ENCODE measurements at regions not wholly inside any gene's neighbourhood (a gene's known extent, or its start where the extent isn't known, plus 50 kb on each side); places are given as distances from the start of the nearest gene placed in this dataset.
"Not testable (repeated sequence)": the region's sequence is repeated elsewhere in the genome, so short reads cannot be mapped to it uniquely, and the experiment has no call there.

DNA sequence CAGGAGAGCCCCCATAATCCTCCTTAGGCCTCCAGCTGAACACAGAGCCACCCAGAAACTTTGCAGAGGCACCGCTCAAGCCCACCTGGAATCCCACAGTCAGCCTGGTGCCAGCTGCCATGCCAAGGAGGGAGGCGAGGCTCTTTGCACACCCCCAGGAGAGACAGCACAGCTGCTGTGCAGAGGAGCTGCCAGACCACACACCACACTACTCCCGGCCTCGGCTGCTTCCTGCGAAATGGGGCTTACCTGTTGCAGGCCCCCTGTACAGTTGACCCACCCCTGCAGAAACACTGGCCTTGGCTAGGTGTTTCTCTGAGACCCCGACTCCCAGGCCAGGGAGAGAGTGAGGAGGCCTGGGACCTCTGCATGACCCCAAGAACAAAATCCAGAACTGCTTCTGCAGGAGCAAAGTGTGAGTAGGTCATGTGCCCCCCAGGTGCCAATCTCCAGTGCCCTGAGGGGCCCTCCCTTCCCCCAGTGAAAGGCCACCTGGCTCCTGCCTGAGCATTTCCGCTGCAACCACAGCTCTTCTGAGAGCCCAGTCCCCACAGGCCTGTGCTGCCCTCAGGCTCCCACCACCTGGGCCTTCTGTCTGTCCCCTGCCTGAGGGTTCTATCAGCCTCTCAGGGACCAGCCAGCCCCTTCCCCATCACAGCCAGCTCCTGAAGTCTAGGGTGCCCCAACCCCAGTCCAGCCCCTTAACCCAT is 580.4 kb downstream of the UQCRFS1 start:
- no peak overlapping the region for H3K27ac Mint-ChIP-seq
- no peaks in the 10 kb centered on the region for H3K4me1 Mint-ChIP-seq
- CTCF ChIA-PET = interaction anchor here (1.5 to 2.6 kb wide), 5 partner anchors 12 to 389 kb away, joined by 5 to 25 read pairs (median 8); no protein-coding TSS in a partner anchor
- H3K4me3 Mint-ChIP-seq = no peak overlapping the region
- no peaks in the 10 kb centered on the region for H3K27me3 Mint-ChIP-seq
- DNase-seq = no peak
- no peaks in the 10 kb centered on the region for H3K36me3 Mint-ChIP-seq
- peaks cover 8% of the 10 kb centered on the region for H3K9me3 Mint-ChIP-seq

DNA sequence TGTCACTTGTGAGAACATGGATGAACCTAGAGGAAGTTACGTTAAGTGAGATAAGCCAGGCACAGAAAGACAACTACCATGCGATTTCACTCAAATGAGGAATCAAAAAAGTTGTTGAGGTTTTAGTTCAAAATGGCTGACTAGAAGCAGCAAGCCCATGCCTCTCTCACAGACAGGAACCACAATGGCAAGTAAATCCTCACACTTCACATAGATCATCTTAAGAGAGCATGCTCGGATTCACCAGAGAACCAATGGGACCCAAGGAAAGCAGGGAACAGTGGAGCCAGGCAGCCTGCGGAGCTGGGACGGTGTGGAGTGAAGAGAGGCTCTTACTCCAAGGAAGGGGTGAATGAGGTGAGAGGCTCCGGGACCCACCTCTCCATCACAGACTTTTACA is 581.0 kb downstream of the UQCRFS1 start:
- peaks cover 10% of the 10 kb centered on the region for H3K9me3 Mint-ChIP-seq
- no peaks in the 10 kb centered on the region for H3K36me3 Mint-ChIP-seq
- H3K4me1 Mint-ChIP-seq = no peaks in the 10 kb centered on the region
- no peaks in the 10 kb centered on the region for H3K27me3 Mint-ChIP-seq
- H3K27ac Mint-ChIP-seq = no peak overlapping the region
- no peak for DNase-seq
- no peak overlapping the region for H3K4me3 Mint-ChIP-seq
- CTCF ChIA-PET = no interaction called here

DNA sequence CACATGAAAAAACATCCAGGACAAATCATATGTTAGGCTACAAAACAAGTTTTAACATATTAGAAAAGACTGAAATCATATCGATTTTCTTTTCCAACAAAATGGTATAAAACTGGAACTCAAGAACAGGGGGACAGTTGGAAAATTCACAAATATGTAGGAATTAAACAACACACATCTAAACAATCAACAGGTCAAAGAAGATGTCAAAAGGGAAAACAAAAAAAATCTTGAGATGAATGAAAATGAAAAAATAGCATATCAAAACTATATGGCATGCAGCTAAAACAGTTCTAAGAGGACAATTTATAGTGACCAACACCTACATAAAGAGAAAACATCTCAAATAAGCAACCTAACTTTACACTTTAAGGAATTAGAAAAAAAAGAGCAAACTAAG is 585.3 kb downstream of the UQCRFS1 start:
- CTCF ChIA-PET = no interaction called here
- H3K27me3 Mint-ChIP-seq = no peaks in the 10 kb centered on the region

DNA sequence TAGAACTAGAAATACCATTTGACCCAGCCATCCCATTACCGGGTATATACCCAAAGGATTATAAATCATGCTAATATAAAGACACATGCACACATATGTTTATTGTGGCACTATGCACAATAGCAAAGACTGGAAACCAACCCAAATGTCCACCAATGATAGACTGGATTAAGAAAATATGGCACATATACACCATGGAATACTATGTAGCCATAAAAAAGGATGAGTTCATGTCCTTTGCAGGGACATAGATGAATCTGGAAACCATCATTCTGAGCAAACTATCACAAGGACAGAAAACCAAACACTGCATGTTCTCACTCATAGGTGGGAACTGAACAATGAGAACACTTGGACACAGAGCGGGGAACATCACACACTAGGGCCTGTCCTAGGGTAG is 586.5 kb downstream of the UQCRFS1 start:
- H3K27ac Mint-ChIP-seq, H3K4me1 Mint-ChIP-seq, H3K27me3 Mint-ChIP-seq, H3K36me3 Mint-ChIP-seq, CTCF ChIA-PET, H3K4me3 Mint-ChIP-seq, DNase-seq: not testable (repeated sequence)
- H3K9me3 Mint-ChIP-seq = peaks cover 17% of the 10 kb centered on the region

More for the DNA sequence above, 585.3 kb downstream of the UQCRFS1 start:
- peaks cover 16% of the 10 kb centered on the region for H3K9me3 Mint-ChIP-seq
- H3K4me1 Mint-ChIP-seq = no peaks in the 10 kb centered on the region
- no peak overlapping the region for H3K4me3 Mint-ChIP-seq
- DNase-seq = no peak
- H3K27ac Mint-ChIP-seq = no peak overlapping the region
- H3K36me3 Mint-ChIP-seq = no peaks in the 10 kb centered on the region

DNA sequence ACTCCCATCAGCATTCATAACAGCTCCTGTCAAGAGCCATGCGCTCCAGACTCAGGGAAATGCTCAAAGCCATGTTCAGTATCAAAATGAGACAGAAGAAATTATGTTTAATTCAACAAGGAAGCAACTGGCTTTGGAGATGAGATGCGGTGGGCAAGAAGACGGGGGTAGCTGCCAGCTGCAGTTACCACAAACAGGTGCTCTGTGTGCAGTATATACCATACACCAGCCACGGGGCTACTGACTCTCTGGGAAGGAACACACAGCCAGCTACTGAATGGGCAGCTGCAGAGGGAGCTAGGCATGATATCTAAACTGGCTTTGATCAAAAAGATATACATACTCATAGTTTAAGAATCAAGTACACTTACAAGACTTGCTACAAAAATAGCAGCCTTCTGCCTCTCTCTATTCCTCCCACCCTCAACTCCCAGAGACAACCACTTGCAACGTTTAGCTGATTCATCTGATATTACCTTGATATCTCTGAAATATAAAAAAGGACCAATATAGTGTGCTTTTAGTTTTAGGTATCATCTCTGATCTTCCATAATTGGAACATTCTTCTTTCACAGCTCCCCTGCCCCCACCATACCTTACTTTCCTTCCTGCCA is 593.0 kb downstream of the UQCRFS1 start:
- no peak for DNase-seq
- Mint-ChIP-seq H3K4me1 (no peaks in the 10 kb centered on the region), H3K27ac (no peak overlapping the region), H3K9me3 (peaks cover 14% of the 10 kb centered on the region), H3K4me3 (no peak overlapping the region), H3K27me3 (no peaks in the 10 kb centered on the region), H3K36me3 (no peaks in the 10 kb centered on the region)
- CTCF ChIA-PET = interaction anchor here (4.8 kb wide), 1 partner anchor 14 kb away, joined by 18 read pairs; no protein-coding TSS in a partner anchor

DNA sequence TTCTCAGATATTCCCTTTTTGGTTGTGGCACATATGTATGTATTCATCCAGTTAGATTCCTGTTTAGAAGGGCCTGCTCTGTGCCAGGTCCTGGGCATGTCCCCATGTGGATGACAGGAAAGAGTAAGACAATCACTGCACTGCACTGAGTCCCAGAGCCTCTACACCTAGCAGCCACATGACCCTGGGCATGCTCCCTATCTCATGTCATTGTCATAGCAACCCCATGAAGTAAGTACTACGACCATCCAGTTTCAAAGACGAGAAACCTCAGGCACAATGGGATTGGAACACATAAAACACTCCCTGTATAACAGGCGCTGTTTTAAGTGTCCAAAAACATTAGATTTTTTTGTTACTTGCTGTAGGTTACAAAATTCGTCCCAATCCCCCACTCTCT is 594.4 kb downstream of the UQCRFS1 start:
- no peaks in the 10 kb centered on the region for H3K4me1 Mint-ChIP-seq
- peaks cover 21% of the 10 kb centered on the region for H3K9me3 Mint-ChIP-seq
- DNase-seq = no peak
- H3K27ac Mint-ChIP-seq = no peak overlapping the region
- H3K4me3 Mint-ChIP-seq = no peak overlapping the region
- H3K27me3 Mint-ChIP-seq = no peaks in the 10 kb centered on the region
- no peaks in the 10 kb centered on the region for H3K36me3 Mint-ChIP-seq
- CTCF ChIA-PET = interaction anchor here (4.8 kb wide), 1 partner anchor 16 kb away, joined by 18 read pairs; no protein-coding TSS in a partner anchor

DNA sequence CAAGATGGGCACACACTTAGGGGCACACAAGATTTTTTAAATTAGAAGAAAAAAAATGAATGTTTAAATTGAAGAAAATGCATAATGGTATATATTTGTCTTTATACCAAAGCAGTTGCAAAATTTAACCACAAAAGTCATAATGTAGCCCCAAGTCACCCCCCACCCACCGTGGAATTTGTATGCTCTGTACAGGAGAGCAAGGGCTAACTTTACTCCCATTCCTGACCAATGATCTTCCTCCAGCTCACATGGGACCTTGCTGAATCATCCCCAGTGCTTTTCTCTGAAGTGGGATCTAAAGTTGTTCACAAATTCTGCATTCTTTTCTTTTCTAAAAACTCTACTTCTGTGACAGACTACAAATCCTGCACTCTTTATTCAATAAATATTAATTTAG is 597.0 kb downstream of the UQCRFS1 start:
- no peak overlapping the region for H3K4me3 Mint-ChIP-seq
- H3K36me3 Mint-ChIP-seq = no peaks in the 10 kb centered on the region
- no peaks in the 10 kb centered on the region for H3K27me3 Mint-ChIP-seq
- H3K4me1 Mint-ChIP-seq = no peaks in the 10 kb centered on the region
- peaks cover 21% of the 10 kb centered on the region for H3K9me3 Mint-ChIP-seq
- CTCF ChIA-PET = no interaction called here
- DNase-seq = no peak
- no peak overlapping the region for H3K27ac Mint-ChIP-seq

DNA sequence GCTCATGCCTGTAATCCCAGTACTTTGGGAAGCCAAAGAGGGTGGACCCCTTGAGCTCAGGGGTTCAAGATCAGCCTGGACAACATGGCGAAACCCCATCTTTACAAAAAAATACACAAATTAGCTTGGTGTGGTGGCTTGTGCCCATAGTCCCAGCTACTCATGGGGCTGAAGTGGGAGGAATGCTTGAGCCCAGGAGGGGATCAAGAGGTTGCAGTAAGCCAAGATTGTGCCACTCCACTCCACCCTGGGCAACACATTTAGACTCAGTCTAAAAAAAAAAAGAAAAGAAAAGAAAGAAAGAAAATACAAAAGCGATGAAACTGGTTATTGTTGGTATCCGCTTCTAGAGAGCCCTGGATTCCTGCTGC is 597.4 kb downstream of the UQCRFS1 start:
- Mint-ChIP-seq H3K9me3 (peaks cover 23% of the 10 kb centered on the region), H3K27me3 (no peaks in the 10 kb centered on the region), H3K27ac (no peak overlapping the region), H3K4me1 (no peaks in the 10 kb centered on the region), H3K4me3 (no peak overlapping the region), H3K36me3 (no peaks in the 10 kb centered on the region)
- CTCF ChIA-PET = no interaction called here
- no peak for DNase-seq

DNA sequence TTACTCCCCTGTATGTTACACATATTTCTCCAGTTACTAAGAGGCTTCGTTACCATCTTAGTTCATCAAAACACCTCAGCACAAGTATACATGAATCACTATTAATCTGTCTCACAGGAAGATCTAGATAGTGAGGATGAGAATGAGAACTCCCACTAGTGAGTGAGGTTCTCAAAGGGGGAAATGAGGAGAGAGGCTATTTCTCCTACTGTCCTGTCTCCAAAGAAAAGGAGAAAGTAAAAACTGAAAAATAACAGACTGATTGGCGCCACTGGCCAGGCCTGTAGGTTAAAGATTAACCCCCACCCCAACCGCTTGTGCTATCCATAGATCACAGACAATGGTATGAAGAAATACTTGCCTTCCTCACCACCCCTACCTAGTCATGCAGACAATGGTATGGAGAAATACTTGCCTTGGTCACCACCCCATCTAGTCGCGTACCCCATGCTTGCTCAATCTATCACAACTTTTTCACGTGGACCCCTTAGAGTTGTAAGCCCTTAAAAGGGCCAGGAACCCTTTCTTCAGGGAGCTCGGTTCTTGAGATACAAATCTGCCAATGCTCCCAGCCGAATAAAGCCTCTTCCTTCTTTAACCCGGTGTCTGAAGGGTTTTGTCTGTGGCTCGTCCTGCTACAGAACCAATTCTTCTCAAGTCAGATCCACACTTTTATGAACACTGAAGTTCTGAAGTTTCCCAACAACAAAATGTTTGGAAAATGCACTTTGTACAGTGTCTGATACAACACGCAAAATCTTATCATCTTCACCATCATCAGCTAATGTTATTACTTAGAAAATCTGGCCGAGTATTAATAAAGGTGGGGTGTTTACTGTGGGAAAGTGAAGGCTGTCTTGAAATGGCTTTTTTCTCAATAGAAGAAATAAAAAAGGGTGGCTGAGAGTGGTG is 598.1 kb downstream of the UQCRFS1 start:
- no peak overlapping the region for H3K4me3 Mint-ChIP-seq
- H3K36me3 Mint-ChIP-seq = no peaks in the 10 kb centered on the region
- DNase-seq = no peak
- H3K27ac Mint-ChIP-seq = no peak overlapping the region
- no peaks in the 10 kb centered on the region for H3K27me3 Mint-ChIP-seq
- H3K4me1 Mint-ChIP-seq = no peaks in the 10 kb centered on the region
- H3K9me3 Mint-ChIP-seq = peaks cover 23% of the 10 kb centered on the region
- CTCF ChIA-PET = no interaction called here

DNA sequence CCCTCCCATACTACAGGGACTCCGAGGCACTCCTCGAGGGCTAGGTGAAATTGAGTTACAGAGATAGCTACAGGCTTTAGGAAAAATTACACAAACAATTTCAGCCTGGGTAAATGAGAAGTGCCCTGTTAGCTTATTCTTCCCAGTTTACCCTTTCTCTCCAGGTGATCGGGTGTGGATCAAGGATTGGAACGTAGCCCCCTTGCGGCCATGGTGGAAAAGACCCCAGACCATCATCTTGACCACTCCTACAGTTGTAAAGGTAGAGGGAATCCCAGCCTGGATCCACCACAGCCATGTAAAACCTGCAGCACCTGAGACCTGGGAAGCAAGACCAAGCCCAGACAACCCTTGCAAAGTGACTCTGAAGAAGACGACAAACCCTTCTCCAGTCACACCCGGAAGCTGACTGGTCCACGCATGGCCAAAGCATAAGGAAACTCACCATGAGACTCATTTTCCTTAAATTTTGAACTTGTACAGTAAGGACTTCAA is 600.6 kb downstream of the UQCRFS1 start:
- H3K9me3 Mint-ChIP-seq = peaks cover 33% of the 10 kb centered on the region

DNA sequence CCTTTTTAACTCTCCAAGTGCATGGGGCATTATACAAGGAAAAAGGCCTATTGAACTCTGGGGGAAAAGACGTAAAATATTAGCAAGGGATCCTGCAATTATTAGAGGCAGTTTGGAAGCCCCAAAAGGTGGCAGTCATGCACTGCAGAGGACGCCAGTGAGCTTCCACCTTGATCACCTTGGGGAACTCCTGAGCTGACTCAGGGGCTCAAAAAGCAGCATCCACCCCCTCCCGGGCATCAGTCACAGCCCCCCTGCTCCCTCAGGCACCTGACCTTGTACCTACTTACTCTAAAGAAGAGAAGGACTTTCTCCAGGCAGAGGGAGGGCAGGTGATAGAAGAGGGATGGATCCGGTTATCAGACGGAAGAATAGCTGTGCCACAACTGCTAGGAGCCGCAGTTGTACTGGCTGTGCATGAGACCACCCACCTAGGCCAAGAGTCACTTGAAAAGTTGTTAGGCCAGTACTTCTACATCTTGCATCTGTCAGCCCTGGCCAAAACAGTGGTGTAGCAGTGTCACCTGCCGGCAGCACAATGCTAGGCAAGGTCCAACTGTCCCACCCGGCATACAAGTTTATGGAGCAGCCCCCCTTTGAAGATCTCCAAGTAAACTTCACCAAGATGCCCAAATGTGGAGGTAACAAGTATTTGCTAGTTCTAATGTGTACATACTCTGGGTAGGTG is 601.6 kb downstream of the UQCRFS1 start:
- H3K27ac Mint-ChIP-seq, CTCF ChIA-PET, DNase-seq, H3K4me3 Mint-ChIP-seq, H3K4me1 Mint-ChIP-seq, H3K36me3 Mint-ChIP-seq, H3K27me3 Mint-ChIP-seq: not testable (repeated sequence)
- H3K9me3 Mint-ChIP-seq = peaks cover 40% of the 10 kb centered on the region

More for the DNA sequence above, 600.6 kb downstream of the UQCRFS1 start:
- no peak for DNase-seq
- no peaks in the 10 kb centered on the region for H3K4me1 Mint-ChIP-seq
- H3K4me3 Mint-ChIP-seq = no peak overlapping the region
- H3K36me3 Mint-ChIP-seq = no peaks in the 10 kb centered on the region
- H3K27me3 Mint-ChIP-seq = no peaks in the 10 kb centered on the region
- no peak overlapping the region for H3K27ac Mint-ChIP-seq
- CTCF ChIA-PET = no interaction called here

DNA sequence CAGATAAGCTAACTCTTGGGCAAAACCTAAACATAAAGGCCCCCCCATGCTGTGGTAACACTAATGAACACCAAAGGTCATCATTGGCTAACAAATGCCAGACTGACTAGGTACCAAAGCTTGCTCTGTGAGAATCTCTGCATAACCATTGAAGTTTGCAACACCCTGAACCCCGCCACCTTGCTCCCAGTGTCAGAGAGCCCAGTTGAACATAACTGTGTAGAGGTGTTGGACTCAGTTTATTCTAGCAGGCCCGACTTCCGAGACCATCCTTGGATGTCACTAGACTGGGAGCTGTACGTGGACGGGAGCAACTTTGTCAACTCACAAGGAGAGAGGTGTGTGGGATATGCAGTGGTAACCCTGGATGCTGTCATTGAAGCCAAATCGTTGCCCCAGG is 602.2 kb downstream of the UQCRFS1 start:
- H3K27ac Mint-ChIP-seq = no peak overlapping the region
- CTCF ChIA-PET = no interaction called here
- no peak for DNase-seq
- no peaks in the 10 kb centered on the region for H3K27me3 Mint-ChIP-seq
- H3K4me1 Mint-ChIP-seq = no peaks in the 10 kb centered on the region
- no peaks in the 10 kb centered on the region for H3K36me3 Mint-ChIP-seq
- H3K9me3 Mint-ChIP-seq = peaks cover 42% of the 10 kb centered on the region
- H3K4me3 Mint-ChIP-seq = no peak overlapping the region

DNA sequence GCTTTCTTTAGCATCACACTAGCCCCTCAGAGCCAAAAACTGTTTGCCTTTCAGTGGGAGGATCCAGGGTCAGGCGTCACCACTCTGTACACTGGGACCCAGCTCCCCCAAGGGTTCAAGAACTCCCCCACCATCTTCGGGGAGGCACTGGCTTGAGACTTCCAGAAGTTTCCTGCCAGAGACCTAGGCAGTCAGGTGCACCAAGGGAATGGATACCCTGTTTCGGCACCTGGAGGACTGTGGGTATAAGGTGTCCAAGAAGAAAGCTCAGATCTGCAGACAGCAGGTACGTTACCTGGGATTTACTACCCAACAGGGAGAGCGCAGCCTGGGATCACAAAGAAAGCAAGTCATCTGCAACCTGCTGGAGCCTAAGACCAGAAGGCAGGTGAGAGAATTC is 603.0 kb downstream of the UQCRFS1 start:
- DNase-seq = no peak
- Mint-ChIP-seq H3K9me3 (peaks cover 39% of the 10 kb centered on the region), H3K27me3 (no peaks in the 10 kb centered on the region), H3K4me3 (no peak overlapping the region), H3K4me1 (no peaks in the 10 kb centered on the region), H3K27ac (no peak overlapping the region), H3K36me3 (no peaks in the 10 kb centered on the region)
- CTCF ChIA-PET = no interaction called here

DNA sequence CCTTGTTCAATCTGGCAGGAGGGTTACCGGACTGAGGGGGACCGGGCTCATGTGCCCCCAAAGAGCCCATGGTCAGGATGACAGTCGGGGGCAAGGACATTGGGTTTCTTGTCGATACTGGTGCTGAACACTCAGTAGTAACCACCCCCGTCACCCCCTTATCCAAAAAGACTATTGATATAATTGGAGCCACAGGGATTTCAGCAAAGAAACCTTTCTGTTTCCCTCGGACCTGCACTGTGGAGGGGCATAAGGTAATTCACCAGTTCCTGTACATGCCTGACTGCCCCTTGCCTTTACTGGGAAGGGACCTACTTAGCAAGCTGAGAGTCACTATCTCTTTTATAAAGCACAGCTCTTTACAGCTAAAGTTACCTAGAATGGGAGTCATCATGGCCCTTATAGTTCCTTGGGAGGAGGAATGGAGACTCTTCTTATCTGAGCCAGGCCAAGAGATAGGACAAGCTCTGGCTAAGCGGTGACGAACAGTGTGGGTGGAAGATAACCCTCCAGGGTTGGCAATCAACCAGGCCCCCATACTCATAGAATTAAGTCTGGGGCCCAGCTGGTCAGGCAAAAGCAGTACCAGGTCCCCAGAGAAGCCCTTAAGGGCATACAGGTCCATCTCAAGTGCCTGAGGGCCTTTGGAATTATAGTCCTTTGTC is 603.7 kb downstream of the UQCRFS1 start:
- H3K4me1 Mint-ChIP-seq = no peaks in the 10 kb centered on the region
- no peak overlapping the region for H3K4me3 Mint-ChIP-seq
- H3K9me3 Mint-ChIP-seq = peaks cover 37% of the 10 kb centered on the region
- no peaks in the 10 kb centered on the region for H3K27me3 Mint-ChIP-seq
- H3K27ac Mint-ChIP-seq = no peak overlapping the region
- CTCF ChIA-PET = no interaction called here
- no peaks in the 10 kb centered on the region for H3K36me3 Mint-ChIP-seq
- no peak for DNase-seq
